Parathyroid adenoma (tissue), 2 donors: ENCODE measurements at regions not wholly inside any gene's neighbourhood (a gene's known extent, or its start where the extent isn't known, plus 50 kb on each side); places are given as distances from the start of the nearest gene placed in this dataset.

Source experiments
- H2AFZ ChIP-seq: fragments of 300-600 bp; sonication (generic); one replicate; pipeline ENCODE4 v1.7.0; 2017; ENCODE audit warnings: antibody characterized with exemption, mild to moderate bottlenecking
- H3K27ac ChIP-seq: fragments of 300-600 bp; sonication (generic); one replicate; pipeline ENCODE4 v1.7.0; 2017
- H3K27me3 ChIP-seq: fragments of 300-600 bp; sonication (generic); one replicate; pipeline ENCODE4 v1.7.0; 2017; ENCODE audit warnings: low read length; ENCODE audit not compliant: control insufficient read depth, insufficient read depth
- H3K36me3 ChIP-seq: fragments of 300-600 bp; sonication (generic); one replicate; pipeline ENCODE4 v1.7.0; 2017; ENCODE audit warnings: low read length; ENCODE audit not compliant: control insufficient read depth, insufficient read depth
- H3K4me1 ChIP-seq: fragments of 300-600 bp; sonication (generic); one replicate; pipeline ENCODE4 v1.7.0; 2017; ENCODE audit warnings: control low read depth
- H3K4me2 ChIP-seq: fragments of 300-600 bp; sonication (generic); one replicate; pipeline ENCODE4 v1.7.0; 2017; ENCODE audit warnings: low read length
- H3K4me3 ChIP-seq: fragments of 300-600 bp; sonication (generic); one replicate; pipeline ENCODE4 v1.7.0; 2017; ENCODE audit warnings: low read depth, low read length
- H3K79me2 ChIP-seq: fragments of 300-600 bp; sonication (generic); one replicate; pipeline ENCODE4 v1.7.0; 2017; ENCODE audit warnings: control low read depth
- H3K9ac ChIP-seq: fragments of 300-600 bp; sonication (generic); one replicate; pipeline ENCODE4 v1.7.0; 2017; ENCODE audit warnings: mild to moderate bottlenecking
- H3K9me3 ChIP-seq: fragments of 300-600 bp; sonication (generic); one replicate; pipeline ENCODE4 v1.7.0; 2017; ENCODE audit warnings: low read length; ENCODE audit not compliant: control insufficient read depth
- TF ChIP-seq, protein P1 (sequence below): fragments of 300-600 bp; sonication (generic); IDR thresholded peaks from one replicate; pipeline ENCODE4 v1.7.0; 2017; ENCODE audit warnings: antibody characterized with exemption, mild to moderate bottlenecking
- donor health status: primary hyperparathyroidism.

DNA sequence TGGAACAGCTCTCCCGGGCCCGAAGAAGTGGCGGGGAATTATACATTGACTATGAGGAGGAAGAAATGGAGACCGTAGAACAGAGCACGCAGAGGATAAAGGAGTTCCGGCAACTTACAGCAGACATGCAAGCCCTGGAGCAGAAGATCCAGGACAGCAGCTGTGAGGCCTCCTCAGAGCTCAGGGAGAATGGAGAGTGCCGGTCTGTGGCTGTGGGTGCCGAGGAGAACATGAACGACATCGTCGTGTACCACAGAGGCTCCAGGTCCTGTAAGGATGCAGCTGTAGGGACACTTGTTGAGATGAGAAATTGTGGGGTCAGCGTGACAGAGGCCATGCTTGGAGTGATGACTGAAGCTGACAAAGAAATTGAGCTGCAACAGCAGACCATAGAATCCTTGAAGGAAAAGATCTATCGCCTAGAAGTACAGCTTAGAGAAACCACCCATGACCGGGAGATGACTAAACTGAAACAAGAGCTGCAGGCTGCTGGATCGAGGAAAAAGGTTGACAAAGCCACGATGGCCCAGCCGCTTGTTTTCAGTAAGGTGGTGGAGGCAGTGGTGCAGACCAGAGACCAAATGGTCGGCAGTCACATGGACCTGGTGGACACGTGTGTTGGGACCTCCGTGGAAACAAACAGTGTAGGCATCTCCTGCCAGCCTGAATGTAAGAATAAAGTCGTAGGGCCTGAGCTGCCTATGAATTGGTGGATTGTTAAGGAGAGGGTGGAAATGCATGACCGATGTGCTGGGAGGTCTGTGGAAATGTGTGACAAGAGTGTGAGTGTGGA lies 129.5 kb upstream of the DMRT1 start:
- H3K4me2 ChIP-seq = no peak overlapping the region
- no peaks in the 10 kb centered on the region for H3K9me3 ChIP-seq
- H3K36me3 ChIP-seq = no peaks in the 10 kb centered on the region
- no peak overlapping the region for H2AFZ ChIP-seq
- no peak overlapping the region for H3K9ac ChIP-seq
- TF ChIP-seq, protein P1, sequence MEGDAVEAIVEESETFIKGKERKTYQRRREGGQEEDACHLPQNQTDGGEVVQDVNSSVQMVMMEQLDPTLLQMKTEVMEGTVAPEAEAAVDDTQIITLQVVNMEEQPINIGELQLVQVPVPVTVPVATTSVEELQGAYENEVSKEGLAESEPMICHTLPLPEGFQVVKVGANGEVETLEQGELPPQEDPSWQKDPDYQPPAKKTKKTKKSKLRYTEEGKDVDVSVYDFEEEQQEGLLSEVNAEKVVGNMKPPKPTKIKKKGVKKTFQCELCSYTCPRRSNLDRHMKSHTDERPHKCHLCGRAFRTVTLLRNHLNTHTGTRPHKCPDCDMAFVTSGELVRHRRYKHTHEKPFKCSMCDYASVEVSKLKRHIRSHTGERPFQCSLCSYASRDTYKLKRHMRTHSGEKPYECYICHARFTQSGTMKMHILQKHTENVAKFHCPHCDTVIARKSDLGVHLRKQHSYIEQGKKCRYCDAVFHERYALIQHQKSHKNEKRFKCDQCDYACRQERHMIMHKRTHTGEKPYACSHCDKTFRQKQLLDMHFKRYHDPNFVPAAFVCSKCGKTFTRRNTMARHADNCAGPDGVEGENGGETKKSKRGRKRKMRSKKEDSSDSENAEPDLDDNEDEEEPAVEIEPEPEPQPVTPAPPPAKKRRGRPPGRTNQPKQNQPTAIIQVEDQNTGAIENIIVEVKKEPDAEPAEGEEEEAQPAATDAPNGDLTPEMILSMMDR = no peak
- H3K4me1 ChIP-seq = no peaks in the 10 kb centered on the region
- no peaks in the 10 kb centered on the region for H3K79me2 ChIP-seq
- H3K27ac ChIP-seq = no peak overlapping the region
- no peaks in the 10 kb centered on the region for H3K27me3 ChIP-seq
- H3K4me3 ChIP-seq = no peak overlapping the region

DNA sequence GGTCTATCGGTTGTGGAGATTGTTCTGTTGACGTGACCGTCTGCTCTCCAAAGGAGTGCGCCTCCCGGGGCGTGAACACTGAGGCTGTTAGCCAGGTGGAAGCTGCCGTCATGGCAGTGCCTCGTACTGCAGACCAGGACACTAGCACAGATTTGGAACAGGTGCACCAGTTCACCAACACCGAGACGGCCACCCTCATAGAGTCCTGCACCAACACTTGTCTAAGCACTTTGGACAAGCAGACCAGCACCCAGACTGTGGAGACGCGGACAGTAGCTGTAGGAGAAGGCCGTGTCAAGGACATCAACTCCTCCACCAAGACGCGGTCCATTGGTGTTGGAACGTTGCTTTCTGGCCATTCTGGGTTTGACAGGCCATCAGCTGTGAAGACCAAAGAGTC lies 128.9 kb upstream of the DMRT1 start:
- TF ChIP-seq, protein P1 = no peak
- Histone ChIP-seq H3K4me3 (no peak overlapping the region), H3K36me3 (no peaks in the 10 kb centered on the region), H3K4me1 (no peaks in the 10 kb centered on the region), H3K4me2 (no peak overlapping the region), H3K27ac (no peak overlapping the region), H3K79me2 (no peaks in the 10 kb centered on the region), H3K9ac (no peak overlapping the region), H2AFZ (no peak overlapping the region), H3K27me3 (no peaks in the 10 kb centered on the region), H3K9me3 (no peaks in the 10 kb centered on the region)

DNA sequence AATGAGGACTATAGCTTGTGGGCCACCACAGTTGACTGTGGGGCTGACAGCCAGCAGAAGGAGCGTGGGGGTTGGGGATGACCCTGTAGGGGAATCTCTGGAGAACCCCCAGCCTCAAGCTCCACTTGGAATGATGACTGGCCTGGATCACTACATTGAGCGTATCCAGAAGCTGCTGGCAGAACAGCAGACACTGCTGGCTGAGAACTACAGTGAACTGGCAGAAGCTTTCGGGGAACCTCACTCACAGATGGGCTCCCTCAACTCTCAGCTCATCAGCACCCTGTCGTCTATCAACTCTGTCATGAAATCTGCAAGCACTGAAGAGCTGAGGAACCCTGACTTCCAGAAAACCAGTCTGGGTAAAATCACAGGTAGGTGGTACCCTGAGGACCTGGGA lies 128.4 kb upstream of the DMRT1 start:
- no peak overlapping the region for H3K9ac ChIP-seq
- no peak overlapping the region for H3K4me3 ChIP-seq
- H3K36me3 ChIP-seq = no peaks in the 10 kb centered on the region
- no peaks in the 10 kb centered on the region for H3K27me3 ChIP-seq
- no peak overlapping the region for H3K4me2 ChIP-seq
- no peaks in the 10 kb centered on the region for H3K9me3 ChIP-seq
- H3K27ac ChIP-seq = no peak overlapping the region
- no peaks in the 10 kb centered on the region for H3K4me1 ChIP-seq
- no peak overlapping the region for H2AFZ ChIP-seq
- TF ChIP-seq, protein P1 = no peak
- no peaks in the 10 kb centered on the region for H3K79me2 ChIP-seq

DNA sequence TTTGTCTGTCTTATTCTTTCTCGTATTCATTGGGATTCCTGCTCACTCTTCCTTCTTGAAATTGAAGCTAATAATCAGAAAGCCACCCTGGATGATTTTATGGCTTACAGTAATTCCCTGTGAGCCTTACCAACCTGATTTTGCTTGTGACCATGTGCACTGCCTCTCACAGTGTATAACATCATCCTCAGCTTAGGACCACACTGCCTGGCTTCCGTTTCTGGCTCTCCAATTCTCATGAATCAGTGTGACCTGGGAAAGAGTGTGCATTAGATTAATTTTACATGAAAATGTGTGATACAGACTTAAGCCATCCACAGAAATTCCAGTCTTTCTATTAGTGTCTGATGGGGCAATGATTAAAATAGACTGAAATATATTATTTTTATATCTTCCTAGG lies 126.8 kb upstream of the DMRT1 start:
- Histone ChIP-seq H3K9ac (no peak overlapping the region), H3K9me3 (no peaks in the 10 kb centered on the region), H3K4me2 (no peak overlapping the region), H3K4me3 (no peak overlapping the region), H3K4me1 (no peaks in the 10 kb centered on the region), H3K79me2 (no peaks in the 10 kb centered on the region), H2AFZ (no peak overlapping the region), H3K27ac (no peak overlapping the region), H3K36me3 (no peaks in the 10 kb centered on the region), H3K27me3 (no peaks in the 10 kb centered on the region)
- TF ChIP-seq, protein P1 = no peak

DNA sequence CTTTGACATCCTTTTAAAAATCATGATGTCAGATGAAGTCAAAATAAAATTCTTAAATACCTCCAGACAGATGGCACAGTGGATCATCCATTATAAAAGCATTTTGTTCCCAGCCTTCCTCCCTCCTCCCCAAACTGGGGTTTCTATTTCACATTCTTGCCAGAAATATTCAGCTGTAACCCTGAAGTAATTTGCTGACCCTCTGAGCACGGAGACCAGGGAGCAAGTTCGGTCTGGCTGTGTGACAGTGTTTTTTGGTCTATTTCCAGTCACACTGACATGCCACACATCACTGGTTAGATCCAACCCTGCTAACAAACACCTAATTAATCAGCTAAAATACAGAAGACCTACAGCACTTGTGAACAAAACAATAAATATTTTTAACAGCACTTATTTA lies 126.2 kb upstream of the DMRT1 start:
- no peaks in the 10 kb centered on the region for H3K36me3 ChIP-seq
- H3K4me3 ChIP-seq = no peak overlapping the region
- no peaks in the 10 kb centered on the region for H3K27me3 ChIP-seq
- no peak overlapping the region for H2AFZ ChIP-seq
- TF ChIP-seq, protein P1 = no peak
- no peaks in the 10 kb centered on the region for H3K4me1 ChIP-seq
- no peak overlapping the region for H3K4me2 ChIP-seq
- no peak overlapping the region for H3K9ac ChIP-seq
- no peak overlapping the region for H3K27ac ChIP-seq
- H3K79me2 ChIP-seq = no peaks in the 10 kb centered on the region
- no peaks in the 10 kb centered on the region for H3K9me3 ChIP-seq
